Muscle layer of duodenum (tissue), 2 donors: ENCODE measurements at regions not wholly inside any gene's neighbourhood (a gene's known extent, or its start where the extent isn't known, plus 50 kb on each side); places are given as distances from the start of the nearest gene placed in this dataset.
"Not testable (repeated sequence)": the region's sequence is repeated elsewhere in the genome, so short reads cannot be mapped to it uniquely, and the experiment has no call there.

ENCODE experiments used
- H3K27ac ChIP-seq: one replicate; pipeline ENCODE4 v1.7.0; 2013; ENCODE audit warnings: mild to moderate bottlenecking, low read length
- H3K27me3 ChIP-seq: one replicate; pipeline ENCODE4 v1.7.0; 2013; ENCODE audit warnings: low read depth, mild to moderate bottlenecking, control low read depth, low read length
- H3K36me3 ChIP-seq, 2 donors: one replicate each; pipeline ENCODE4 v1.7.0; 2013; ENCODE audit warnings: low read length in 2 of 2, control low read depth in 1 of 2, mild to moderate bottlenecking in 1 of 2; ENCODE audit not compliant: insufficient read depth in 2 of 2, control insufficient read depth in 1 of 2
- H3K4me1 ChIP-seq, 2 donors: one replicate each; pipeline ENCODE4 v1.7.0; 2013; ENCODE audit warnings: low read length in 2 of 2, mild to moderate bottlenecking in 2 of 2, control low read depth in 1 of 2, moderate library complexity in 1 of 2; ENCODE audit not compliant: insufficient read depth in 2 of 2, control insufficient read depth in 1 of 2
- H3K4me3 ChIP-seq, 2 donors: one replicate each; pipeline ENCODE4 v1.7.0; 2013; ENCODE audit warnings: low read length in 2 of 2, low read depth in 1 of 2, mild to moderate bottlenecking in 1 of 2
- H3K9me3 ChIP-seq, 2 donors: one replicate each; pipeline ENCODE4 v1.7.0; 2013; ENCODE audit warnings: low read length in 2 of 2, control low read depth in 1 of 2, mild to moderate bottlenecking in 1 of 2; ENCODE audit not compliant: control insufficient read depth in 1 of 2
- donor health status: healthy.

GRCh38 chr20:29745534-29746245 lies 1511.8 kb upstream of the DEFB115 start:
- H3K27me3 ChIP-seq, H3K4me3 ChIP-seq, H3K27ac ChIP-seq, H3K36me3 ChIP-seq, H3K4me1 ChIP-seq: not testable (repeated sequence)
- peaks cover 0 to 28% of the 10 kb centered on the region in 2 donors for H3K9me3 ChIP-seq

- Histone ChIP-seq H3K27me3 (no peaks in the 10 kb centered on the region), H3K9me3 (peaks cover 0 to 5% of the 10 kb centered on the region in 2 donors), H3K27ac (no peak overlapping the region), H3K36me3 (no peaks in the 10 kb centered on the region), H3K4me1 (no peaks in the 10 kb centered on the region), H3K4me3 (no peak overlapping the region)
Observed at GRCh38 chr20:29750268-29750899, 1507.1 kb upstream of the DEFB115 start.

GRCh38 chr20:29752644-29753425 lies 1504.6 kb upstream of the DEFB115 start:
- H3K36me3 ChIP-seq, H3K9me3 ChIP-seq, H3K27me3 ChIP-seq, H3K4me1 ChIP-seq, H3K27ac ChIP-seq: not testable (repeated sequence)
- H3K4me3 ChIP-seq, result peak overlapping the region; percentile 8 to 40

GRCh38 chr20:29753426-29753746 lies 1504.1 kb upstream of the DEFB115 start:
- H3K4me3 ChIP-seq, result peak overlapping the region; percentile 8 to 40

GRCh38 chr20:29753879-29754278 lies 1503.6 kb upstream of the DEFB115 start:
- not testable (repeated sequence) for H3K9me3 ChIP-seq, H3K27me3 ChIP-seq, H3K36me3 ChIP-seq, H3K4me1 ChIP-seq, H3K27ac ChIP-seq, H3K4me3 ChIP-seq

More at GRCh38 chr20:29753426-29753746, 1504.1 kb upstream of the DEFB115 start:
- not testable (repeated sequence) for H3K4me1 ChIP-seq, H3K27me3 ChIP-seq, H3K9me3 ChIP-seq, H3K36me3 ChIP-seq, H3K27ac ChIP-seq

- not testable (repeated sequence) for H3K36me3 ChIP-seq, H3K27me3 ChIP-seq, H3K4me3 ChIP-seq, H3K4me1 ChIP-seq, H3K27ac ChIP-seq, H3K9me3 ChIP-seq
Observed at GRCh38 chr20:29755854-29756498, 1501.5 kb upstream of the DEFB115 start.

- Histone ChIP-seq H3K4me1 (no peaks in the 10 kb centered on the region), H3K36me3 (no peaks in the 10 kb centered on the region), H3K27ac (no peak overlapping the region), H3K9me3 (peaks cover 0 to 11% of the 10 kb centered on the region in 2 donors), H3K27me3 (no peaks in the 10 kb centered on the region), H3K4me3 (no peak overlapping the region)
Observed at GRCh38 chr20:29756664-29757063, 1500.8 kb upstream of the DEFB115 start.

- H3K4me3 ChIP-seq, H3K9me3 ChIP-seq, H3K27ac ChIP-seq, H3K36me3 ChIP-seq, H3K4me1 ChIP-seq, H3K27me3 ChIP-seq: not testable (repeated sequence)
Observed at GRCh38 chr20:29761621-29762385, 1495.7 kb upstream of the DEFB115 start.

- Histone ChIP-seq H3K27ac (no peak overlapping the region), H3K4me1 (no peaks in the 10 kb centered on the region), H3K27me3 (no peaks in the 10 kb centered on the region), H3K4me3 (no peak overlapping the region), H3K36me3 (no peaks in the 10 kb centered on the region), H3K9me3 (peaks cover 0 to 6% of the 10 kb centered on the region in 2 donors)
Observed at GRCh38 chr20:29762620-29763019, 1494.8 kb upstream of the DEFB115 start.

GRCh38 chr20:29763821-29764511 lies 1493.5 kb upstream of the DEFB115 start:
- H3K4me1 ChIP-seq, result no peaks in the 10 kb centered on the region
- no peaks in the 10 kb centered on the region for H3K36me3 ChIP-seq
- H3K9me3 ChIP-seq, result peaks cover 0 to 9% of the 10 kb centered on the region in 2 donors
- no peak overlapping the region for H3K27ac ChIP-seq
- H3K4me3 ChIP-seq, result no peak overlapping the region
- H3K27me3 ChIP-seq, result no peaks in the 10 kb centered on the region
